Spinal cord (tissue), 9 donors: ENCODE measurements at regions not wholly inside any gene's neighbourhood (a gene's known extent, or its start where the extent isn't known, plus 50 kb on each side); places are given as distances from the start of the nearest gene placed in this dataset.
A peak's percentile ranks its signal among the peaks of the same experiment; 100 is the strongest.

Experiments used
- DNase-seq, 6 donors: peaks; one replicate each; pipeline versions ENCODE4 v3.0.0 to v3.0.0-alpha.2; 2013 to 2015; ENCODE audit warnings: low spot score in 6 of 6, low read depth in 4 of 6
- H3K27ac ChIP-seq: one replicate; pipeline ENCODE4 v1.5.1; 2013; ENCODE audit warnings: low read depth, low read length, control low read depth
- H3K27me3 ChIP-seq: one replicate; pipeline ENCODE4 v1.6.1; 2013; ENCODE audit warnings: low read length; ENCODE audit not compliant: control insufficient read depth, insufficient read depth
- H3K36me3 ChIP-seq: one replicate; pipeline ENCODE4 v1.6.1; 2013; ENCODE audit warnings: low read length; ENCODE audit not compliant: control insufficient read depth, insufficient read depth
- H3K4me1 ChIP-seq: one replicate; pipeline ENCODE4 v1.6.1; 2013; ENCODE audit warnings: low read length; ENCODE audit not compliant: control insufficient read depth, insufficient read depth
- H3K4me3 ChIP-seq: one replicate; pipeline ENCODE4 v1.5.1; 2013; ENCODE audit warnings: low read depth, low read length, control low read depth
- H3K9me3 ChIP-seq: one replicate; pipeline ENCODE4 v1.6.1; 2013; ENCODE audit warnings: low read length; ENCODE audit not compliant: control insufficient read depth, insufficient read depth
- WGBS: methylation state at CpG from one replicate; pipeline ENCODE4 v1.1.5; 2013; ENCODE audit warnings: missing lambda C conversion rate; ENCODE audit not compliant: insufficient coverage; 5-methylcytosine and 5-hydroxymethylcytosine counted together
- donor health status: healthy.

- H3K27ac ChIP-seq = no peak overlapping the region
- no peaks in the 10 kb centered on the region for H3K27me3 ChIP-seq
- H3K36me3 ChIP-seq = no peaks in the 10 kb centered on the region
- DNase-seq = no peak
- H3K4me3 ChIP-seq = no peak overlapping the region
- H3K9me3 ChIP-seq = no peaks in the 10 kb centered on the region
- H3K4me1 ChIP-seq = no peaks in the 10 kb centered on the region
These were observed 842.0 kb upstream of the CDH2 start for GRCh38 chr18:29018976-29019375.

GRCh38 chr18:29012883-29013465, 836.0 kb upstream of the CDH2 start:
- H3K9me3 ChIP-seq = no peaks in the 10 kb centered on the region
- DNase-seq = peak in 1 of 6 donors; percentile 23
- 55% methylated on average over 1 of the region's 4 CpGs for WGBS
- no peaks in the 10 kb centered on the region for H3K4me1 ChIP-seq
- H3K4me3 ChIP-seq = no peak overlapping the region
- H3K27me3 ChIP-seq = no peaks in the 10 kb centered on the region
- H3K36me3 ChIP-seq = no peaks in the 10 kb centered on the region
- H3K27ac ChIP-seq = no peak overlapping the region

- DNase-seq = no peak
- Histone ChIP-seq H3K27ac (no peak overlapping the region), H3K4me1 (no peaks in the 10 kb centered on the region), H3K9me3 (no peaks in the 10 kb centered on the region), H3K36me3 (no peaks in the 10 kb centered on the region), H3K27me3 (no peaks in the 10 kb centered on the region), H3K4me3 (no peak overlapping the region)
- WGBS = 85% methylated on average over 4 of the region's 5 CpGs
These were observed 835.4 kb upstream of the CDH2 start for GRCh38 chr18:29012364-29012763.

GRCh38 chr18:29009250-29009803, 832.4 kb upstream of the CDH2 start:
- no peaks in the 10 kb centered on the region for H3K36me3 ChIP-seq
- H3K27ac ChIP-seq = no peak overlapping the region
- DNase-seq = no peak
- 91% methylated on average over 1 of the region's 2 CpGs for WGBS
- H3K4me1 ChIP-seq = no peaks in the 10 kb centered on the region
- no peaks in the 10 kb centered on the region for H3K9me3 ChIP-seq
- no peak overlapping the region for H3K4me3 ChIP-seq
- no peaks in the 10 kb centered on the region for H3K27me3 ChIP-seq

- Histone ChIP-seq H3K9me3 (no peaks in the 10 kb centered on the region), H3K27ac (no peak overlapping the region), H3K36me3 (no peaks in the 10 kb centered on the region), H3K4me1 (no peaks in the 10 kb centered on the region), H3K4me3 (no peak overlapping the region), H3K27me3 (no peaks in the 10 kb centered on the region)
- WGBS = no CpG with 5 or more reads among the region's 1 CpG
- DNase-seq = no peak
These were observed 831.9 kb upstream of the CDH2 start for GRCh38 chr18:29008809-29009208.

GRCh38 chr18:29007986-29008654, 831.2 kb upstream of the CDH2 start:
- Histone ChIP-seq H3K9me3 (no peaks in the 10 kb centered on the region), H3K27ac (no peak overlapping the region), H3K4me3 (no peak overlapping the region), H3K36me3 (no peaks in the 10 kb centered on the region), H3K27me3 (no peaks in the 10 kb centered on the region), H3K4me1 (no peaks in the 10 kb centered on the region)
- no CpG with 5 or more reads among the region's 2 CpGs for WGBS
- no peak for DNase-seq

- Histone ChIP-seq H3K27ac (no peak overlapping the region), H3K9me3 (no peaks in the 10 kb centered on the region), H3K36me3 (no peaks in the 10 kb centered on the region), H3K27me3 (no peaks in the 10 kb centered on the region), H3K4me3 (no peak overlapping the region), H3K4me1 (no peaks in the 10 kb centered on the region)
- no peak for DNase-seq
- WGBS = no CpG with 5 or more reads among the region's 1 CpG
These were observed 828.0 kb upstream of the CDH2 start for GRCh38 chr18:29004921-29005320.

GRCh38 chr18:29003194-29003593, 826.3 kb upstream of the CDH2 start:
- Histone ChIP-seq H3K27ac (no peak overlapping the region), H3K4me1 (no peaks in the 10 kb centered on the region), H3K9me3 (no peaks in the 10 kb centered on the region), H3K4me3 (no peak overlapping the region), H3K27me3 (no peaks in the 10 kb centered on the region), H3K36me3 (no peaks in the 10 kb centered on the region)
- WGBS = 85% methylated on average over 2 of the region's 2 CpGs
- no peak for DNase-seq

- DNase-seq = no peak
- H3K36me3 ChIP-seq = no peaks in the 10 kb centered on the region
- 67% methylated on average over 1 of the region's 8 CpGs for WGBS
These were observed 825.8 kb upstream of the CDH2 start for GRCh38 chr18:29002747-29003146.

GRCh38 chr18:28999726-29000125, 822.8 kb upstream of the CDH2 start:
- H3K9me3 ChIP-seq = no peaks in the 10 kb centered on the region
- H3K4me3 ChIP-seq = no peak overlapping the region
- no peaks in the 10 kb centered on the region for H3K27me3 ChIP-seq
- H3K36me3 ChIP-seq = no peaks in the 10 kb centered on the region
- H3K4me1 ChIP-seq = no peaks in the 10 kb centered on the region
- H3K27ac ChIP-seq = no peak overlapping the region
- WGBS = no CpG with 5 or more reads among the region's 1 CpG
- DNase-seq = no peak

More at GRCh38 chr18:29002747-29003146, 825.8 kb upstream of the CDH2 start:
- H3K27ac ChIP-seq = no peak overlapping the region
- H3K9me3 ChIP-seq = no peaks in the 10 kb centered on the region
- no peaks in the 10 kb centered on the region for H3K27me3 ChIP-seq
- H3K4me3 ChIP-seq = no peak overlapping the region
- no peaks in the 10 kb centered on the region for H3K4me1 ChIP-seq
